HCT116 (cell line): ENCODE measurements at regions not wholly inside any gene's neighbourhood (a gene's known extent, or its start where the extent isn't known, plus 50 kb on each side); places are given as distances from the start of the nearest gene placed in this dataset.

Experiments
- ATAC-seq: fragments of 200-7000 bp; cut with Tn5 transposase; 2 replicates; pipeline ENCODE4 v1.9.1; 2020; ENCODE audit warnings: mild to moderate bottlenecking, moderate library complexity
- BruUV-seq: library from RNA; stranded (reverse); fragments of 400-500 nt; replicated peaks from 2 replicates; lab custom pipeline; 2021; lab: Mats Ljungman, UMichigan
- CTCF ChIA-PET: fragments of 300-600 bp; sonication (Branson Sonifier 250); formaldehyde crosslinking; loops from one replicate; lab custom pipeline; 2021; ENCODE audit warnings: antibody characterized with exemption; lab: Charles Lee
- POLR2A ChIA-PET: fragments of 300-600, 350-600 bp; sonication (Branson Sonifier 250); formaldehyde crosslinking; loops from one replicate; lab custom pipeline; 2021; ENCODE audit warnings: antibody characterized with exemption; lab: Charles Lee
- RAD21 ChIA-PET, 2 experiments: fragments of 300-600 bp; sonication (Branson Sonifier 250); formaldehyde crosslinking; loops; one replicate each; lab custom pipeline; 2023; ENCODE audit warnings: low total read pairs in 2 of 2; ENCODE audit not compliant: uncharacterized antibody in 2 of 2, unreplicated experiment in 2 of 2, low non-redundant PET in 1 of 2; lab: Charles Lee
- DNase-seq: peaks from one replicate; pipeline ENCODE4 v3.0.0-alpha.2; 2010; ENCODE audit warnings: low read depth, low spot score
- H2AFZ ChIP-seq: fragments of 200-600 bp; shearing (Covaris generic), sonication (generic); 2 replicates; pipeline ENCODE4 v1.6.1; 2017; ENCODE audit warnings: low read depth, mixed run types, mixed read lengths, antibody characterized with exemption, low read length; ENCODE audit not compliant: poor library complexity, severe bottlenecking
- H3K27ac ChIP-seq: 2 replicates; pipeline ENCODE4 v1.5.1; 2012; ENCODE audit warnings: low read depth, low read length
- H3K27me3 ChIP-seq: fragments of 200-600 bp; sonication (generic); 2 replicates; pipeline ENCODE4 v1.6.1; 2016; ENCODE audit warnings: mixed run types, low read length, mixed read lengths; ENCODE audit not compliant: insufficient read depth
- H3K36me3 ChIP-seq, 2 experiments: fragments of 200-500 bp in 1 of 2; fragments of 200-600 bp in 1 of 2; sonication (Bioruptor generic) in 1 of 2; sonication (generic) in 1 of 2; 2 replicates each; pipeline versions ENCODE4 v1.5.1 to v1.6.1; 2014 to 2016; ENCODE audit warnings: low read length in 2 of 2, inconsistent platforms in 1 of 2, mixed read lengths in 1 of 2, mixed run types in 1 of 2; ENCODE audit not compliant: insufficient read depth in 2 of 2, control insufficient read depth in 1 of 2
- H3K4me1 ChIP-seq, 2 experiments: fragments of 200-600 bp in 1 of 2; sonication (generic) in 1 of 2; 2 replicates each; pipeline versions ENCODE4 v1.5.1 to v1.6.1; 2012 to 2017; ENCODE audit warnings: low read length in 2 of 2, inconsistent platforms in 1 of 2, mild to moderate bottlenecking in 1 of 2, mixed read lengths in 1 of 2, mixed run types in 1 of 2, moderate library complexity in 1 of 2; ENCODE audit not compliant: insufficient read depth in 2 of 2, control insufficient read depth in 1 of 2
- H3K4me2 ChIP-seq: fragments of 200-600 bp; sonication (generic); 2 replicates; pipeline ENCODE4 v1.6.1; 2017; ENCODE audit warnings: mixed run types, low read length, mixed read lengths
- H3K4me3 ChIP-seq, 2 experiments: fragments of 200-600 bp in 1 of 2; sonication (generic) in 1 of 2; replicated peaks in 1 of 2; 2 replicates each; pipeline ENCODE4 v1.5.1; 2011 to 2016; ENCODE audit warnings: low read length in 2 of 2, control low read depth in 1 of 2, low read depth in 1 of 2, mild to moderate bottlenecking in 1 of 2, mixed read lengths in 1 of 2, mixed run types in 1 of 2
- H3K79me2 ChIP-seq: fragments of 200-600 bp; sonication (generic); 2 replicates; pipeline ENCODE4 v1.6.1; 2017; ENCODE audit warnings: mild to moderate bottlenecking, mixed run types, low read length, moderate library complexity, mixed read lengths; ENCODE audit not compliant: insufficient read depth
- H3K9ac ChIP-seq: fragments of 200-600 bp; sonication (generic); 2 replicates; pipeline ENCODE4 v1.6.1; 2016; ENCODE audit warnings: low read length, mixed read lengths
- H3K9me2 ChIP-seq: fragments of 200-600 bp; sonication (generic), shearing (Covaris generic); 2 replicates; pipeline ENCODE4 v1.6.1; 2017; ENCODE audit warnings: mixed run types, mild to moderate bottlenecking, moderate library complexity; ENCODE audit not compliant: insufficient read depth
- H3K9me3 ChIP-seq, 2 experiments: fragments of 200-500 bp in 1 of 2; fragments of 200-600 bp in 1 of 2; sonication (Bioruptor generic) in 1 of 2; sonication (generic) in 1 of 2; 2 replicates each; pipeline ENCODE4 v1.6.1; 2014 to 2017; ENCODE audit warnings: low read length in 2 of 2, mixed read lengths in 2 of 2, inconsistent platforms in 1 of 2, low read depth in 1 of 2, mild to moderate bottlenecking in 1 of 2, mixed run types in 1 of 2, moderate library complexity in 1 of 2; ENCODE audit not compliant: control insufficient read depth in 1 of 2, insufficient read depth in 1 of 2
- H4K20me1 ChIP-seq: fragments of 200-600 bp; sonication (generic), shearing (Covaris generic); 2 replicates; pipeline ENCODE4 v1.6.1; 2017; ENCODE audit warnings: mixed run types, mild to moderate bottlenecking, moderate library complexity; ENCODE audit not compliant: insufficient read depth
- CEBPB ChIP-seq: IDR thresholded peaks from 2 replicates; pipeline ENCODE4 v1.6.1; 2012; ENCODE audit warnings: low read depth
- EGR1 ChIP-seq: IDR thresholded peaks from 2 replicates; pipeline ENCODE4 v1.6.1; 2012; ENCODE audit warnings: low read depth
- ELF1 ChIP-seq: IDR thresholded peaks from 2 replicates; pipeline ENCODE4 v1.6.1; 2012; ENCODE audit warnings: low read depth, borderline replicate concordance
- EZH2 ChIP-seq: fragments of 200-600 bp; sonication (generic); IDR thresholded peaks from 2 replicates; pipeline ENCODE4 v1.6.1; 2017; ENCODE audit warnings: antibody characterized with exemption, mixed run types
- FOSL1 ChIP-seq: IDR thresholded peaks from 2 replicates; pipeline ENCODE4 v1.6.1; 2012; ENCODE audit warnings: low read depth
- JUND ChIP-seq: IDR thresholded peaks from 2 replicates; pipeline ENCODE4 v1.6.1; 2012
- POLR2A ChIP-seq: IDR thresholded peaks from 2 replicates; pipeline ENCODE4 v1.7.0; 2011; ENCODE audit warnings: borderline replicate concordance; ENCODE audit not compliant: insufficient read depth, insufficient read length; ENCODE audit errors: extremely low read depth
- POLR2AphosphoS5 ChIP-seq: IDR thresholded peaks from 2 replicates; pipeline ENCODE4 v1.6.1; 2011; ENCODE audit warnings: mild to moderate bottlenecking, low read depth, low read length, moderate library complexity
- RAD21 ChIP-seq: IDR thresholded peaks from 2 replicates; pipeline ENCODE4 v1.6.1; 2012; ENCODE audit warnings: low read depth, mild to moderate bottlenecking
- SIN3A ChIP-seq: IDR thresholded peaks from 2 replicates; pipeline ENCODE4 v1.6.1; 2012; ENCODE audit warnings: low read depth
- SRF ChIP-seq: IDR thresholded peaks from 2 replicates; pipeline ENCODE4 v1.6.1; 2012; ENCODE audit warnings: low read depth
- ZFX ChIP-seq: fragments of 450-650 bp; IDR thresholded peaks from 2 replicates; pipeline ENCODE4 v1.6.1; 2017
- intact Hi-C: fragments of 100-400 bp; cut with micrococcal nuclease; formaldehyde crosslinking; loops from 2 replicates; pipeline ENCODE4 v1.10.0; 2022
- TF ChIP-seq, protein P1 (sequence below): IDR thresholded peaks from 2 replicates; pipeline ENCODE4 v1.6.1; 2011; ENCODE audit warnings: mild to moderate bottlenecking, low read length, moderate library complexity; ENCODE audit not compliant: insufficient replicate concordance; ENCODE audit errors: extremely low read depth
- TF ChIP-seq, protein P2 (sequence below): IDR thresholded peaks from 2 replicates; pipeline ENCODE4 v1.6.1; 2012; ENCODE audit warnings: low read depth
- TF ChIP-seq, protein P3 (sequence below), 3 experiments: fragments of 200-600 bp in 1 of 3; sonication (generic) in 1 of 3; IDR thresholded peaks in 2 of 3; conservative IDR thresholded peaks in 1 of 3; 2 replicates each; pipeline ENCODE4 v1.5.1; 2012 to 2017; ENCODE audit warnings: low read depth in 2 of 3, low read length in 2 of 3, antibody characterized with exemption in 1 of 3, borderline replicate concordance in 1 of 3, control low read depth in 1 of 3, mild to moderate bottlenecking in 1 of 3, mixed read lengths in 1 of 3, mixed run types in 1 of 3, moderate library complexity in 1 of 3; ENCODE audit not compliant: insufficient read depth in 1 of 3

DNA sequence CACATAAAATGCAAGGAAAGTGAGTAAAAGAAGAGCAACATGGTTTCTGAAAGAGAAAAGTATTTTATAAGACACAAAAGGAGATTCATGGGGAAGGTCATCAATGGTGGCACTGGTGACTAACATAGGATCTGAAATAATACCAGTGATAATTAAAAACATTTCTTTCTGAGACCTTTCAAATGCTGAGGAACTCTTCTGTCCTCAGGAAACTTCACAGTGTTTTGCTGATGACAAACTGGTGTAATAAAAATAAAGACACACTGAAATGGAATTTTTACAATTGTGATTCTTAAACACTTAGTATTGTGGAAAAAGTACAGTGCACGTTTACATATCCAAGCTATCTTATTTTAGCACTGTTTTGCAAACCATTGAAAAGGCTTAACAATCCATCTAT lies 80.4 kb upstream of the ZBTB20 start:
- CTCF ChIA-PET: interaction anchor here (1.3 kb wide), 1 partner anchor 10 kb away, joined by 4 read pairs; no protein-coding TSS in a partner anchor
- no peak overlapping the region for H3K4me2 ChIP-seq
- no peaks in the 10 kb centered on the region for H3K27me3 ChIP-seq
- intact Hi-C loops: no loop called here
- no TSS peak for BruUV-seq
- POLR2A ChIA-PET: no interaction called here
- TF ChIP-seq EGR1: no peak
- no peak for TF ChIP-seq CEBPB
- no peak for TF ChIP-seq POLR2AphosphoS5
- TF ChIP-seq RAD21: no peak
- TF ChIP-seq, protein P1, sequence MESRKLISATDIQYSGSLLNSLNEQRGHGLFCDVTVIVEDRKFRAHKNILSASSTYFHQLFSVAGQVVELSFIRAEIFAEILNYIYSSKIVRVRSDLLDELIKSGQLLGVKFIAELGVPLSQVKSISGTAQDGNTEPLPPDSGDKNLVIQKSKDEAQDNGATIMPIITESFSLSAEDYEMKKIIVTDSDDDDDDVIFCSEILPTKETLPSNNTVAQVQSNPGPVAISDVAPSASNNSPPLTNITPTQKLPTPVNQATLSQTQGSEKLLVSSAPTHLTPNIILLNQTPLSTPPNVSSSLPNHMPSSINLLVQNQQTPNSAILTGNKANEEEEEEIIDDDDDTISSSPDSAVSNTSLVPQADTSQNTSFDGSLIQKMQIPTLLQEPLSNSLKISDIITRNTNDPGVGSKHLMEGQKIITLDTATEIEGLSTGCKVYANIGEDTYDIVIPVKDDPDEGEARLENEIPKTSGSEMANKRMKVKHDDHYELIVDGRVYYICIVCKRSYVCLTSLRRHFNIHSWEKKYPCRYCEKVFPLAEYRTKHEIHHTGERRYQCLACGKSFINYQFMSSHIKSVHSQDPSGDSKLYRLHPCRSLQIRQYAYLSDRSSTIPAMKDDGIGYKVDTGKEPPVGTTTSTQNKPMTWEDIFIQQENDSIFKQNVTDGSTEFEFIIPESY: no peak
- no peak for TF ChIP-seq SRF
- no peak for TF ChIP-seq ELF1
- no peak for TF ChIP-seq POLR2A
- no peaks in the 10 kb centered on the region for H4K20me1 ChIP-seq
- DNase-seq: no peak
- no peak for ATAC-seq
- H3K4me1 ChIP-seq: no peaks in the 10 kb centered on the region; a peak in 1 of 4 replicates
- H3K4me3 ChIP-seq: no peak overlapping the region
- RAD21 ChIA-PET: no interaction called here
- H3K9ac ChIP-seq: no peak overlapping the region
- H3K27ac ChIP-seq: no peak overlapping the region
- H2AFZ ChIP-seq: no peak overlapping the region
- H3K36me3 ChIP-seq: no peaks in the 10 kb centered on the region
- no peaks in the 10 kb centered on the region for H3K9me3 ChIP-seq
- no peaks in the 10 kb centered on the region for H3K9me2 ChIP-seq
- no peaks in the 10 kb centered on the region for H3K79me2 ChIP-seq

DNA sequence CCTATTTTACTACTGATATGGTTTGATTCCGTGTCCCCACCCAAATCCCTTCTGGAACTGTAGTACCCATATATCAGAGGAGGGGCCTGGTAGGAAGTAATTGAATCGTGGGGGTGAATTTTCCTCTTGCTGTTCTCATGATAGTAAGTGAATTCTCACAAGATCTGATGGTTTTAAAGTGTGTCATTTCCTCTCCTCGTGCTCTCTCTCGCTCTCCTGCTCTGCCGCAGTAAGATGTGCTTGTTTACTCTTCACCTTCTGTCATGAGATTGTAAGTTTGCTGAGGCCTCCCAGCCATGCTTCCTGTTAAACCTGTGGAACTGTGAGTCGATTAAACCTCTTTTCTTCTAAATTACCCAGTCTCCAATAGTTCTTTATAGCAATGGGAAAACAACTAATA lies 81.2 kb upstream of the ZBTB20 start:
- no peak overlapping the region for H3K4me2 ChIP-seq
- no peak overlapping the region for H3K9ac ChIP-seq
- ATAC-seq: no peak
- intact Hi-C loops: no loop called here
- H3K4me3 ChIP-seq: no peak overlapping the region
- H4K20me1 ChIP-seq: no peaks in the 10 kb centered on the region
- no peaks in the 10 kb centered on the region for H3K79me2 ChIP-seq
- H3K27ac ChIP-seq: no peak overlapping the region
- RAD21 ChIA-PET: no interaction called here
- no peaks in the 10 kb centered on the region; a peak in 1 of 4 replicates for H3K4me1 ChIP-seq
- CTCF ChIA-PET: interaction anchor here (1.3 kb wide), 1 partner anchor 10 kb away, joined by 4 read pairs; no protein-coding TSS in a partner anchor
- BruUV-seq: no TSS peak
- no peaks in the 10 kb centered on the region for H3K36me3 ChIP-seq
- no peak for DNase-seq
- H2AFZ ChIP-seq: no peak overlapping the region
- no peaks in the 10 kb centered on the region for H3K27me3 ChIP-seq
- H3K9me3 ChIP-seq: no peaks in the 10 kb centered on the region
- POLR2A ChIA-PET: no interaction called here
- no peaks in the 10 kb centered on the region for H3K9me2 ChIP-seq
- TF ChIP-seq ZFX: no peak
- TF ChIP-seq FOSL1: no peak
- TF ChIP-seq, protein P2, sequence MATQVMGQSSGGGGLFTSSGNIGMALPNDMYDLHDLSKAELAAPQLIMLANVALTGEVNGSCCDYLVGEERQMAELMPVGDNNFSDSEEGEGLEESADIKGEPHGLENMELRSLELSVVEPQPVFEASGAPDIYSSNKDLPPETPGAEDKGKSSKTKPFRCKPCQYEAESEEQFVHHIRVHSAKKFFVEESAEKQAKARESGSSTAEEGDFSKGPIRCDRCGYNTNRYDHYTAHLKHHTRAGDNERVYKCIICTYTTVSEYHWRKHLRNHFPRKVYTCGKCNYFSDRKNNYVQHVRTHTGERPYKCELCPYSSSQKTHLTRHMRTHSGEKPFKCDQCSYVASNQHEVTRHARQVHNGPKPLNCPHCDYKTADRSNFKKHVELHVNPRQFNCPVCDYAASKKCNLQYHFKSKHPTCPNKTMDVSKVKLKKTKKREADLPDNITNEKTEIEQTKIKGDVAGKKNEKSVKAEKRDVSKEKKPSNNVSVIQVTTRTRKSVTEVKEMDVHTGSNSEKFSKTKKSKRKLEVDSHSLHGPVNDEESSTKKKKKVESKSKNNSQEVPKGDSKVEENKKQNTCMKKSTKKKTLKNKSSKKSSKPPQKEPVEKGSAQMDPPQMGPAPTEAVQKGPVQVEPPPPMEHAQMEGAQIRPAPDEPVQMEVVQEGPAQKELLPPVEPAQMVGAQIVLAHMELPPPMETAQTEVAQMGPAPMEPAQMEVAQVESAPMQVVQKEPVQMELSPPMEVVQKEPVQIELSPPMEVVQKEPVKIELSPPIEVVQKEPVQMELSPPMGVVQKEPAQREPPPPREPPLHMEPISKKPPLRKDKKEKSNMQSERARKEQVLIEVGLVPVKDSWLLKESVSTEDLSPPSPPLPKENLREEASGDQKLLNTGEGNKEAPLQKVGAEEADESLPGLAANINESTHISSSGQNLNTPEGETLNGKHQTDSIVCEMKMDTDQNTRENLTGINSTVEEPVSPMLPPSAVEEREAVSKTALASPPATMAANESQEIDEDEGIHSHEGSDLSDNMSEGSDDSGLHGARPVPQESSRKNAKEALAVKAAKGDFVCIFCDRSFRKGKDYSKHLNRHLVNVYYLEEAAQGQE: no peak
- TF ChIP-seq POLR2A: no peak
- TF ChIP-seq SIN3A: no peak
- no peak for TF ChIP-seq CEBPB
- no peak for TF ChIP-seq JUND
- TF ChIP-seq, protein P3, sequence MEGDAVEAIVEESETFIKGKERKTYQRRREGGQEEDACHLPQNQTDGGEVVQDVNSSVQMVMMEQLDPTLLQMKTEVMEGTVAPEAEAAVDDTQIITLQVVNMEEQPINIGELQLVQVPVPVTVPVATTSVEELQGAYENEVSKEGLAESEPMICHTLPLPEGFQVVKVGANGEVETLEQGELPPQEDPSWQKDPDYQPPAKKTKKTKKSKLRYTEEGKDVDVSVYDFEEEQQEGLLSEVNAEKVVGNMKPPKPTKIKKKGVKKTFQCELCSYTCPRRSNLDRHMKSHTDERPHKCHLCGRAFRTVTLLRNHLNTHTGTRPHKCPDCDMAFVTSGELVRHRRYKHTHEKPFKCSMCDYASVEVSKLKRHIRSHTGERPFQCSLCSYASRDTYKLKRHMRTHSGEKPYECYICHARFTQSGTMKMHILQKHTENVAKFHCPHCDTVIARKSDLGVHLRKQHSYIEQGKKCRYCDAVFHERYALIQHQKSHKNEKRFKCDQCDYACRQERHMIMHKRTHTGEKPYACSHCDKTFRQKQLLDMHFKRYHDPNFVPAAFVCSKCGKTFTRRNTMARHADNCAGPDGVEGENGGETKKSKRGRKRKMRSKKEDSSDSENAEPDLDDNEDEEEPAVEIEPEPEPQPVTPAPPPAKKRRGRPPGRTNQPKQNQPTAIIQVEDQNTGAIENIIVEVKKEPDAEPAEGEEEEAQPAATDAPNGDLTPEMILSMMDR (IDR thresholded peaks at IDR 0.05 in 2 of 3, conservative IDR thresholded peaks at IDR 0.05 in 1 of 3; ENCODE audit: borderline replicate concordance in 1 of 3, insufficient read depth in 1 of 3, low read depth in 2 of 3, low read length in 2 of 3): no peak
- no peak for TF ChIP-seq EZH2
